ENCODE measurements at regions not wholly inside any gene's neighbourhood (a gene's known extent, or its start where the extent isn't known, plus 50 kb on each side); places are given as distances from the start of the nearest gene placed in this dataset.

DNA sequence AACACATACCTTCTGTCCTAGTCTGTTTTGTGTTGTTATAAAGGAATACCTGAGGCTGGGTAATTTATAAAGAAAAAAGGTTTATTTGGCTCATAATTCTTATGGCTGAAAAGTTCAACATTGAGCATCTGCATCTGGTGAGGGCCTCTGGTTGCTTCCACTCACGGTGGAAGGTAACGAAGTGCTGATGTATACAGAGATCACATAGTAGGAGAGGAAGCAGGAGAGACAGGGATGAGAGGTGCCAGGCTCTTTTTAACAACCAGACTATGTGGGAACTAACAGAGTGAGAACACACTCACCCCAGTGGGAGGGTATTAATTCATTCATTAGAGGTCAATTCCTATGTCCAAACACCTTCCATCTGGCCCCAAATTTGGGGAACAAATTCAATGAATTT is 463.8 kb downstream of the DSC3 start:
- TF ChIP-seq CTCF (IDR thresholded peaks at IDR 0.05) (no peak), POLR2A (IDR thresholded peaks at IDR 0.05) (no peak)

Measured in heart left ventricle (tissue), 13 donors.